GM12872 (cell line): ENCODE measurements at regions not wholly inside any gene's neighbourhood (a gene's known extent, or its start where the extent isn't known, plus 50 kb on each side); places are given as distances from the start of the nearest gene placed in this dataset.

Source experiments
- CTCF ChIP-seq: IDR thresholded peaks from 3 replicates; pipeline ENCODE4 v1.5.1; 2011; ENCODE audit warnings: low read depth, mild to moderate bottlenecking, low read length, moderate library complexity; ENCODE audit not compliant: insufficient read depth

GRCh38 chr10:106301146-106301545 is 863.4 kb downstream of the SORCS1 start:
- TF ChIP-seq CTCF, result no peak

GRCh38 chr10:106296750-106297392 is 867.6 kb downstream of the SORCS1 start:
- no peak for TF ChIP-seq CTCF

GRCh38 chr10:106284802-106285587 is 879.5 kb downstream of the SORCS1 start:
- TF ChIP-seq CTCF, result no peak

GRCh38 chr10:106280896-106281460 is 883.5 kb downstream of the SORCS1 start:
- no peak for TF ChIP-seq CTCF

- no peak for TF ChIP-seq CTCF
These were observed 886.1 kb downstream of the SORCS1 start for GRCh38 chr10:106278383-106278782.

GRCh38 chr10:106271237-106271636 is 893.3 kb downstream of the SORCS1 start:
- TF ChIP-seq CTCF, result no peak

GRCh38 chr10:106268000-106268399 is 896.5 kb downstream of the SORCS1 start:
- no peak for TF ChIP-seq CTCF
